Thyroid gland (tissue), 4 donors: ENCODE measurements at regions not wholly inside any gene's neighbourhood (a gene's known extent, or its start where the extent isn't known, plus 50 kb on each side); places are given as distances from the start of the nearest gene placed in this dataset.

Experiments
- DNase-seq, 2 donors: peaks; one replicate each; pipeline ENCODE4 v3.0.0-alpha.2; 2019
- H3K27ac ChIP-seq, 3 donors: fragments of 200-600 bp; sonication (generic); 1 replicate in 2 of 3; 2 replicates in 1 of 3; pipeline ENCODE4 v1.5.1; 2016 to 2019; ENCODE audit warnings: mild to moderate bottlenecking in 1 of 3, moderate library complexity in 1 of 3
- H3K27me3 ChIP-seq: fragments of 200-600 bp; sonication (generic); one replicate; pipeline ENCODE4 v1.5.1; 2019
- H3K36me3 ChIP-seq, 2 donors: fragments of 200-600 bp; sonication (generic); one replicate each; pipeline ENCODE4 v1.5.1; 2016 to 2019
- H3K4me1 ChIP-seq, 2 donors: fragments of 200-600 bp; sonication (generic); one replicate each; pipeline ENCODE4 v1.5.1; 2017 to 2019
- H3K4me3 ChIP-seq, 3 donors: fragments of 200-600 bp; sonication (generic); replicated peaks in 1 of 3; 1 replicate in 2 of 3; 2 replicates in 1 of 3; pipeline ENCODE4 v1.5.1; 2016; ENCODE audit warnings: mild to moderate bottlenecking in 1 of 3
- H3K9me3 ChIP-seq: fragments of 200-600 bp; sonication (generic); one replicate; pipeline ENCODE4 v1.5.1; 2017
- POLR2A ChIP-seq, 2 donors: fragments of 450-650 bp; IDR thresholded peaks; one replicate each; pipeline ENCODE4 v1.6.1; 2017; ENCODE audit warnings: antibody characterized with exemption in 2 of 2, mild to moderate bottlenecking in 2 of 2, moderate library complexity in 1 of 2
- WGBS, 2 donors: methylation state at CpG; one replicate each; pipeline ENCODE4 v1.1.5; 2017; 5-methylcytosine and 5-hydroxymethylcytosine counted together
- intact Hi-C: fragments of 100-400 bp; cut with DNase I; formaldehyde crosslinking; loops from one replicate; pipeline ENCODE4 v1.15.1; 2023
- TF ChIP-seq, protein P1 (sequence below), 6 experiments: fragments of 200-600 bp in 3 of 6; fragments of 450-650 bp in 3 of 6; sonication (generic) in 3 of 6; IDR thresholded peaks; one replicate each; pipeline ENCODE4 v1.5.1; 2016 to 2019; ENCODE audit warnings: antibody characterized with exemption in 6 of 6, mild to moderate bottlenecking in 2 of 6, inconsistent platforms in 1 of 6, moderate library complexity in 1 of 6

DNA sequence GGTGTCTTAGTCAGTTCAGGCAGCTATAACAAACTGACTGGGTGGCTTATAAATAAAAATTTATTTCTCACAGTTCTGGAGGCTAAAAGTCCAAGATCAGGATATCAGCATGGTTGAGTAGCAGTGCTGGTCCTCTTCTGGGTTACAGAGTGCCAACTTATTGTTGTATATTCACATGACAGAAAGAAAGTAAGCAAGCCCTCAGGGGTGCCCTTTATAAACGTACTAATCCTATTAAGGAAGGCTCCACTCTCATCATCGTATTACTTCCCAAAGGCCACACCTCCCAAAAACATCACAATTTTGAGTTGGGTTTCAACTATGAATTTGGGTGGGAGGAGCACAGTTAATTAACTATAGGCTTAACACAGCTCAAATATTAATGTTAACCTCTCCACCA is 653.0 kb downstream of the DIPK2A start:
- Histone ChIP-seq H3K4me1 (no peaks in the 10 kb centered on the region), H3K36me3 (no peaks in the 10 kb centered on the region), H3K27ac (no peak overlapping the region), H3K4me3 (no peak overlapping the region), H3K9me3 (no peaks in the 10 kb centered on the region), H3K27me3 (no peaks in the 10 kb centered on the region)
- TF ChIP-seq POLR2A (IDR thresholded peaks at IDR 0.05): no peak
- TF ChIP-seq, protein P1, sequence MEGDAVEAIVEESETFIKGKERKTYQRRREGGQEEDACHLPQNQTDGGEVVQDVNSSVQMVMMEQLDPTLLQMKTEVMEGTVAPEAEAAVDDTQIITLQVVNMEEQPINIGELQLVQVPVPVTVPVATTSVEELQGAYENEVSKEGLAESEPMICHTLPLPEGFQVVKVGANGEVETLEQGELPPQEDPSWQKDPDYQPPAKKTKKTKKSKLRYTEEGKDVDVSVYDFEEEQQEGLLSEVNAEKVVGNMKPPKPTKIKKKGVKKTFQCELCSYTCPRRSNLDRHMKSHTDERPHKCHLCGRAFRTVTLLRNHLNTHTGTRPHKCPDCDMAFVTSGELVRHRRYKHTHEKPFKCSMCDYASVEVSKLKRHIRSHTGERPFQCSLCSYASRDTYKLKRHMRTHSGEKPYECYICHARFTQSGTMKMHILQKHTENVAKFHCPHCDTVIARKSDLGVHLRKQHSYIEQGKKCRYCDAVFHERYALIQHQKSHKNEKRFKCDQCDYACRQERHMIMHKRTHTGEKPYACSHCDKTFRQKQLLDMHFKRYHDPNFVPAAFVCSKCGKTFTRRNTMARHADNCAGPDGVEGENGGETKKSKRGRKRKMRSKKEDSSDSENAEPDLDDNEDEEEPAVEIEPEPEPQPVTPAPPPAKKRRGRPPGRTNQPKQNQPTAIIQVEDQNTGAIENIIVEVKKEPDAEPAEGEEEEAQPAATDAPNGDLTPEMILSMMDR (IDR thresholded peaks at IDR 0.05): no peak
- DNase-seq: no peak
- whole genome bisulfite sequencing, 2 donors: 72 to 86% methylated on average over 2 of the region's 2 CpGs
- intact Hi-C loops: no loop called here

DNA sequence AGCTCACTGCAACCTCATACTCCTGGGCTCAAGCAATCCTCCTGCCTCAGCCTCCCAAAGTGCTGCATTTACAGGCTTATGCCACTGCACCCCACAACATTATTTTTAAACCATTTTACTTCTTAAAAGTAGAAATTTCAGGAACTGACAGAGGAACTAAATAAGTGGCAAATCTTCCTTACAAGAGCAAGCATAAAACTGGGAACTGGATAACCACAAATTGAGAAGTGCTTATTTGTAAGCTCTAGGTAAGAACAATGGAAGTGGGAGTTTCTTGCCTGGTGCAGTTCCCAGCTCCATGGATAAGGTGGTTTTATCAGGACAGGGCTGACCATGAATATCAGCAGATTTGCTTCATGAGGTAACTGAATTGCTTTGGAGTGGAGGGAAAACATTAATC is 655.2 kb downstream of the DIPK2A start:
- DNase-seq: no peak
- no peak overlapping the region for H3K4me3 ChIP-seq
- H3K27ac ChIP-seq: no peak overlapping the region
- intact Hi-C loops: no loop called here
- no peaks in the 10 kb centered on the region for H3K9me3 ChIP-seq
- TF ChIP-seq, protein P1 (IDR thresholded peaks at IDR 0.05): no peak
- no peak for TF ChIP-seq POLR2A (IDR thresholded peaks at IDR 0.05)
- H3K27me3 ChIP-seq: no peaks in the 10 kb centered on the region
- H3K36me3 ChIP-seq: no peaks in the 10 kb centered on the region
- no peaks in the 10 kb centered on the region for H3K4me1 ChIP-seq

DNA sequence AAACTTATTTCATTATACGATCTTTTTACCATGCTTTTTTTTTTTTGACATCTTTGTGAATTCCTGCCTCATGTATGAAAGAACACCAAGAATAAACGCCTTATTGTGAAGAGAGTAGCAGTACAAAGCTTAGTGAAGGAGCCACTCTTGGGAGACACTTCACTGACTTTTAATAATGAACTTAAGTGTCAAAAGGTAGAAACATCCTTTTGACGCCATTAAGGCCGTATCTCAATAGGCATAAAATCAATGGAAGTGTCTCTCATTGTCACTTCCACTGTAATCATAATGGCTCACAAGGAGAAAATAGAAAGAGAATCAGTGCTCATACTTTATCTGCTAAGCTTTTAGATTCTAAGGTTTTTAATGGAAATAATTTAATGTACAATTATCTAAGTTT is 657.8 kb downstream of the DIPK2A start:
- no peak for DNase-seq
- H3K27me3 ChIP-seq: no peaks in the 10 kb centered on the region
- WGBS, 2 donors: 80 to 85% methylated on average over 4 of the region's 4 CpGs
- H3K4me3 ChIP-seq: no peak overlapping the region
- no peak overlapping the region for H3K27ac ChIP-seq
- TF ChIP-seq, protein P1 (IDR thresholded peaks at IDR 0.05): no peak
- TF ChIP-seq POLR2A (IDR thresholded peaks at IDR 0.05): no peak
- H3K9me3 ChIP-seq: no peaks in the 10 kb centered on the region
- H3K4me1 ChIP-seq: no peaks in the 10 kb centered on the region
- intact Hi-C loops: no loop called here
- no peaks in the 10 kb centered on the region for H3K36me3 ChIP-seq

DNA sequence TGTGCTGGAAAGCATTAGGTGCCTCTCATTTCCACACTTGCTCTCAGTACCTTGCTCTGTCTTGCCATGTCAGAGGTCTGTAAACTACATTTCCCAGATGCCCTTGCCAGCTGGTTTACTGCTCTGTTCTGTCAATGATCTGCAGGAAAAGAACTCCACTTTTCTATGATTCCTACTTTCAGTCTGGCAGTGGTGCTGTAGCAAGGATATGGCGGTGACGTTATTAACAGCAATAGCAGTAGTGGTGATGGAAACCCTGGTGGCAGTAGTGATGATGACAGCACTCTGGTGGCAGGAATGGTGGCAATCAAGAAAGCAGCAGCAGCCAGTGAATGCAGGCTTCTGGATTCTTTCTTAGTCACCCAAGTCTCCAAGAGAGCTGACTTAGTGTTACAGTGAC is 665.2 kb downstream of the DIPK2A start:
- H3K27me3 ChIP-seq: no peaks in the 10 kb centered on the region
- H3K4me1 ChIP-seq: no peaks in the 10 kb centered on the region
- no peak overlapping the region for H3K27ac ChIP-seq
- intact Hi-C loops: no loop called here
- H3K4me3 ChIP-seq: no peak overlapping the region
- no peak for TF ChIP-seq POLR2A (IDR thresholded peaks at IDR 0.05)
- TF ChIP-seq, protein P1 (IDR thresholded peaks at IDR 0.05): no peak
- DNase-seq: no peak
- H3K36me3 ChIP-seq: no peaks in the 10 kb centered on the region
- H3K9me3 ChIP-seq: no peaks in the 10 kb centered on the region
- WGBS, 2 donors: 60 to 62% methylated on average over 2 of the region's 2 CpGs

DNA sequence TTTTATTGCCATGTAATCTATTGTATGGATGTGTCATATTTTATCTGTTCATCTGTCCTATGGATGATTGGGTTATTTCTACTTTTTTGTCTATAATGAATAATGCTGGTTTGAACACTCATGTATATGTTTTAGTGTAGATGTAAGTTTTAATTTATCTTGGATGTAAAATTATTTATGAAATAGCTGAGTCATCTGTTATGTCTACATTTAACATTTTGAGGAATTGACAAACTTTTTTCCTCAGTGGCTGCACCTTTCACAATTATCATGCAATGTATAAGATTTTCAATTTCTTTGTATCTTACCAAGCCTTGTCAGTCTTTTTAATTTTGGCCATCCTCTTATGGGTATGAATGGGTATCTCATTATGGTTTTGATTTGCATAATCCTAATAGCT is 666.4 kb downstream of the DIPK2A start:
- Histone ChIP-seq H3K27me3 (no peaks in the 10 kb centered on the region), H3K36me3 (no peaks in the 10 kb centered on the region), H3K27ac (no peak overlapping the region), H3K9me3 (no peaks in the 10 kb centered on the region), H3K4me1 (no peaks in the 10 kb centered on the region), H3K4me3 (no peak overlapping the region)
- intact Hi-C loops: no loop called here
- TF ChIP-seq POLR2A (IDR thresholded peaks at IDR 0.05): no peak
- TF ChIP-seq, protein P1 (IDR thresholded peaks at IDR 0.05): no peak
- no peak for DNase-seq
